RWPE2 (cell line): ENCODE measurements at regions not wholly inside any gene's neighbourhood (a gene's known extent, or its start where the extent isn't known, plus 50 kb on each side); places are given as distances from the start of the nearest gene placed in this dataset.

ENCODE experiments used
- ATAC-seq: fragments of 200-7000 bp; cut with Tn5 transposase; 3 replicates; pipeline ENCODE4 v1.9.1; 2021; ENCODE audit warnings: low read depth
- DNase-seq: peaks from one replicate; pipeline ENCODE4 v3.0.0-alpha.2; 2020; ENCODE audit warnings: low spot score
- H3K27ac ChIP-seq: fragments of 450-650 bp; 2 replicates; pipeline ENCODE4 v1.5.1; 2017; ENCODE audit warnings: mild to moderate bottlenecking; ENCODE audit not compliant: poor library complexity, severe bottlenecking
- H3K27me3 ChIP-seq: fragments of 250-450 bp; sonication (Bioruptor Pico); 2 replicates; pipeline ENCODE4 v1.5.1; 2021; ENCODE audit warnings: mild to moderate bottlenecking, moderate library complexity; ENCODE audit not compliant: insufficient read depth, poor library complexity, severe bottlenecking
- H3K36me3 ChIP-seq: fragments of 250-450 bp; sonication (Bioruptor Pico); 2 replicates; pipeline ENCODE4 v1.5.1; 2020; ENCODE audit warnings: low read depth, mild to moderate bottlenecking, moderate library complexity
- H3K4me1 ChIP-seq: fragments of 250-450 bp; sonication (Bioruptor Pico); 2 replicates; pipeline ENCODE4 v1.5.1; 2021; ENCODE audit warnings: mild to moderate bottlenecking, moderate library complexity; ENCODE audit not compliant: insufficient read depth, poor library complexity, severe bottlenecking
- H3K4me3 ChIP-seq: fragments of 250-450 bp; sonication (Bioruptor Pico); 2 replicates; pipeline ENCODE4 v1.5.1; 2021; ENCODE audit warnings: mild to moderate bottlenecking, moderate library complexity; ENCODE audit not compliant: severe bottlenecking
- H3K9me3 ChIP-seq: fragments of 250-450 bp; sonication (Bioruptor Pico); 2 replicates; pipeline ENCODE4 v1.5.1; 2021; ENCODE audit warnings: mild to moderate bottlenecking, moderate library complexity; ENCODE audit not compliant: severe bottlenecking
- CTCF ChIP-seq: fragments of 450-650 bp; IDR thresholded peaks from one replicate; pipeline ENCODE4 v1.5.1; 2017; ENCODE audit warnings: mild to moderate bottlenecking, moderate library complexity; ENCODE audit not compliant: poor library complexity, severe bottlenecking

GRCh38 chr3:177537612-177538011 lies 340.3 kb upstream of the TBL1XR1 start:
- ATAC-seq (no peak), DNase-seq (no peak)
- H3K36me3 ChIP-seq: no peaks in the 10 kb centered on the region
- H3K9me3 ChIP-seq: no peaks in the 10 kb centered on the region
- no peak overlapping the region for H3K4me3 ChIP-seq
- no peaks in the 10 kb centered on the region for H3K4me1 ChIP-seq
- H3K27ac ChIP-seq: no peak overlapping the region
- no peak for TF ChIP-seq CTCF
- no peaks in the 10 kb centered on the region for H3K27me3 ChIP-seq

GRCh38 chr3:177538048-177538749 lies 340.9 kb upstream of the TBL1XR1 start:
- Histone ChIP-seq H3K27ac (no peak overlapping the region), H3K27me3 (no peaks in the 10 kb centered on the region), H3K36me3 (no peaks in the 10 kb centered on the region), H3K4me3 (no peak overlapping the region), H3K4me1 (no peaks in the 10 kb centered on the region), H3K9me3 (no peaks in the 10 kb centered on the region)
- no peak for DNase-seq
- no peak for ATAC-seq
- no peak for TF ChIP-seq CTCF

- no peaks in the 10 kb centered on the region for H3K27me3 ChIP-seq
- ATAC-seq: no peak
- no peaks in the 10 kb centered on the region for H3K36me3 ChIP-seq
- H3K9me3 ChIP-seq: no peaks in the 10 kb centered on the region
- H3K4me3 ChIP-seq: no peak overlapping the region
- DNase-seq: no peak
- no peak overlapping the region for H3K27ac ChIP-seq
- no peaks in the 10 kb centered on the region for H3K4me1 ChIP-seq
- no peak for TF ChIP-seq CTCF
These were observed 341.8 kb upstream of the TBL1XR1 start for GRCh38 chr3:177538750-177539730.

GRCh38 chr3:177541541-177541940 lies 344.3 kb upstream of the TBL1XR1 start:
- Histone ChIP-seq H3K27me3 (no peaks in the 10 kb centered on the region), H3K4me3 (no peak overlapping the region), H3K9me3 (no peaks in the 10 kb centered on the region), H3K4me1 (no peaks in the 10 kb centered on the region), H3K27ac (no peak overlapping the region), H3K36me3 (no peaks in the 10 kb centered on the region)
- DNase-seq (no peak), ATAC-seq (no peak)
- no peak for TF ChIP-seq CTCF
